ENCODE measurements at regions not wholly inside any gene's neighbourhood (a gene's known extent, or its start where the extent isn't known, plus 50 kb on each side); places are given as distances from the start of the nearest gene placed in this dataset.

- TF ChIP-seq CTCF (IDR thresholded peaks at IDR 0.05; ENCODE audit: insufficient read depth, low read length, poor library complexity, severe bottlenecking), result no peak
- no peak for TF ChIP-seq EZH2phosphoT487 (conservative IDR thresholded peaks at IDR 0.05; ENCODE audit: low read length)
These were observed 330.5 kb upstream of the ADGRL2 start for GRCh38 chr1:81470275-81470674.

Measured in SU-DHL-6 (cell line).